Trophoblast cell (in vitro differentiated cells and primary cell): ENCODE measurements at regions not wholly inside any gene's neighbourhood (a gene's known extent, or its start where the extent isn't known, plus 50 kb on each side); places are given as distances from the start of the nearest gene placed in this dataset.

Source experiments
- DNase-seq, 2 donors: peaks; one replicate each; pipeline ENCODE4 v3.0.0-alpha.2; 2016
- H2AFZ ChIP-seq: 2 replicates; pipeline ENCODE4 v1.6.1; 2013; ENCODE audit warnings: low read length, moderate library complexity, mild to moderate bottlenecking; ENCODE audit not compliant: insufficient read depth, poor library complexity
- H2AK5ac ChIP-seq: 2 replicates; pipeline ENCODE4 v1.6.1; 2013; ENCODE audit warnings: mild to moderate bottlenecking, low read length
- H2BK120ac ChIP-seq: 2 replicates; pipeline ENCODE4 v1.6.1; 2013; ENCODE audit warnings: low read length, mild to moderate bottlenecking, moderate library complexity; ENCODE audit not compliant: insufficient read depth, poor library complexity
- H2BK12ac ChIP-seq: 2 replicates; pipeline ENCODE4 v1.6.1; 2013; ENCODE audit warnings: mild to moderate bottlenecking, low read length, moderate library complexity
- H2BK5ac ChIP-seq: 2 replicates; pipeline ENCODE4 v1.6.1; 2013; ENCODE audit warnings: low read length, low read depth, moderate library complexity, mild to moderate bottlenecking; ENCODE audit not compliant: poor library complexity
- H3K14ac ChIP-seq: 2 replicates; pipeline ENCODE4 v1.6.1; 2013; ENCODE audit warnings: mild to moderate bottlenecking, low read length
- H3K18ac ChIP-seq: 2 replicates; pipeline ENCODE4 v1.6.1; 2013; ENCODE audit warnings: mild to moderate bottlenecking, low read length
- H3K23ac ChIP-seq: 2 replicates; pipeline ENCODE4 v1.6.1; 2013; ENCODE audit warnings: low read length
- H3K27ac ChIP-seq: 2 replicates; pipeline ENCODE4 v1.5.1; 2013; ENCODE audit warnings: low read depth, mild to moderate bottlenecking, inconsistent platforms, low read length, moderate library complexity
- H3K27me3 ChIP-seq: 2 replicates; pipeline ENCODE4 v1.6.1; 2013; ENCODE audit warnings: inconsistent platforms, mild to moderate bottlenecking, low read length, moderate library complexity; ENCODE audit not compliant: insufficient read depth
- H3K36me3 ChIP-seq, 2 experiments: 1 replicate in 1 of 2; 2 replicates in 1 of 2; pipeline ENCODE4 v1.6.1; 2013; ENCODE audit warnings: low read length in 2 of 2, mild to moderate bottlenecking in 2 of 2, moderate library complexity in 1 of 2; ENCODE audit not compliant: insufficient read depth in 2 of 2, control insufficient read depth in 1 of 2
- H3K4ac ChIP-seq: 2 replicates; pipeline ENCODE4 v1.6.1; 2013; ENCODE audit warnings: low read depth, mild to moderate bottlenecking, low read length, moderate library complexity
- H3K4me1 ChIP-seq, 2 experiments: 1 replicate in 1 of 2; 2 replicates in 1 of 2; pipeline ENCODE4 v1.6.1; 2013; ENCODE audit warnings: low read length in 2 of 2, mild to moderate bottlenecking in 2 of 2, moderate library complexity in 1 of 2; ENCODE audit not compliant: insufficient read depth in 2 of 2, control insufficient read depth in 1 of 2
- H3K4me2 ChIP-seq: 2 replicates; pipeline ENCODE4 v1.6.1; 2013; ENCODE audit warnings: inconsistent platforms, mild to moderate bottlenecking, low read length, moderate library complexity
- H3K4me3 ChIP-seq: 2 replicates; pipeline ENCODE4 v1.5.1; 2013; ENCODE audit warnings: mild to moderate bottlenecking, low read depth, low read length, inconsistent platforms
- H3K79me1 ChIP-seq: one replicate; pipeline ENCODE4 v1.6.1; 2013; ENCODE audit warnings: low read length
- H3K79me2 ChIP-seq: 2 replicates; pipeline ENCODE4 v1.6.1; 2013; ENCODE audit warnings: low read length, mild to moderate bottlenecking; ENCODE audit not compliant: control insufficient read depth, insufficient read depth, poor library complexity
- H3K9ac ChIP-seq: 2 replicates; pipeline ENCODE4 v1.6.1; 2013; ENCODE audit warnings: mild to moderate bottlenecking, low read length
- H3K9me3 ChIP-seq: 2 replicates; pipeline ENCODE4 v1.6.1; 2013; ENCODE audit warnings: low read depth, mild to moderate bottlenecking, control low read depth, inconsistent platforms, low read length; ENCODE audit not compliant: insufficient read depth
- H4K12ac ChIP-seq: 2 replicates; pipeline ENCODE4 v1.6.1; 2013; ENCODE audit warnings: low read depth, mild to moderate bottlenecking, low read length, moderate library complexity
- H4K8ac ChIP-seq: 2 replicates; pipeline ENCODE4 v1.6.1; 2013; ENCODE audit warnings: low read depth, mild to moderate bottlenecking, low read length, moderate library complexity
- H4K91ac ChIP-seq: one replicate; pipeline ENCODE4 v1.6.1; 2013; ENCODE audit warnings: low read depth, mild to moderate bottlenecking, low read length, moderate library complexity
- WGBS: extraction: QIAGEN DNeasy Blood & Tissue Kit; methylation state at CpG from one replicate; pipeline ENCODE4 v1.1.7; 2013; ENCODE audit warnings: missing lambda C conversion rate; ENCODE audit not compliant: insufficient read length, insufficient coverage; ENCODE audit errors: extremely low coverage; 5-methylcytosine and 5-hydroxymethylcytosine counted together

DNA sequence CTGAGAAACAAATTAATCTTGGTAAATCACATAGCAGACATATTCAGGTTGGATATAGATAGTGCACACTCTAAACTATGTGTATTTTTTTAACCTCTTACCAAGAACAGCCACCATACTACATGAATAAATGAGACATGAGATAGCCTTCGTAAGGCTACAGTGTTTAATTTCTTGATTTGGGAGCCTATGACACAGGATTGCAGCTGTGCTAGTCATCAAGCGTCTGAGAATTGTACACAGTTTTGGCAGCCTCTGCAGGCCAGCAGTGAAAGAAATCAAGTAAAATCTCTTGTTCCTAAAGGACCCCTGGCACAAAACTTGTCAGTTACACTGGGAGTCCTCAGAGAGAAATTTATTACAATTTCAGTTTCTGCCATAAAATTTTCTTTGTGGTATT lies 236.1 kb downstream of the C12orf50 start:
- H3K18ac ChIP-seq: no peak overlapping the region
- no peak overlapping the region for H2BK5ac ChIP-seq
- no peak overlapping the region for H2BK12ac ChIP-seq
- H3K36me3 ChIP-seq: no peaks in the 10 kb centered on the region
- H3K14ac ChIP-seq: no peak overlapping the region
- H3K9ac ChIP-seq: no peak overlapping the region
- H3K4ac ChIP-seq: no peak overlapping the region
- H3K4me3 ChIP-seq: no peak overlapping the region
- peaks cover 0 to 2% of the 10 kb centered on the region in 2 experiments for H3K4me1 ChIP-seq
- H3K23ac ChIP-seq: no peak overlapping the region
- no CpG with 5 or more reads among the region's 2 CpGs for WGBS
- no peaks in the 10 kb centered on the region for H3K9me3 ChIP-seq
- no peak for DNase-seq
- H3K27ac ChIP-seq: no peak overlapping the region
- H3K27me3 ChIP-seq: no peaks in the 10 kb centered on the region
- H4K8ac ChIP-seq: no peak overlapping the region
- no peak overlapping the region for H4K91ac ChIP-seq
- H3K79me1 ChIP-seq: no peaks in the 10 kb centered on the region
- H3K79me2 ChIP-seq: no peaks in the 10 kb centered on the region
- H2BK120ac ChIP-seq: no peak overlapping the region
- H3K4me2 ChIP-seq: no peak overlapping the region
- no peak overlapping the region for H4K12ac ChIP-seq
- H2AFZ ChIP-seq: no peak overlapping the region
- no peak overlapping the region for H2AK5ac ChIP-seq

DNA sequence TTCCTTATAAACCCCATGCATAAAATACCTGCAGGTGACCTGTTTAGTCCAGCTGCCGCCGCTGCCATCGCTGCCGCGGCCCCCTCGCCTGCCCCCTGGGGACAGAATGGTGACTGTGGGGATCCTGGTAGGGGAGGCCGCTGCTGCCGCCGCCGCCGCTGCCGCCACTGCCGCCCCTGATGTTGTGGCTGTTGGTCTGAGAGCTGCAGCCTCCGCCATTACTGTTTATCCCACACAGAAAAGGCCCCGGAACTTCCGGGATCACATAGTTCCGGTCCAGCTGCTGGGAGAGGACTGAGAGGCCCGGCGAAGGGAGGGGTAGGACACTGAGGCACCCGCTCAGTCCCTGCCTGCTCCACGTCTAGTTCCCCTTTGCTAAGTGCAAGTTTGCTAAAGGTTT lies 244.9 kb downstream of the C12orf50 start:
- Histone ChIP-seq H4K12ac (no peak overlapping the region), H3K36me3 (no peaks in the 10 kb centered on the region), H3K27ac (no peak overlapping the region), H3K4ac (no peak overlapping the region), H3K4me2 (no peak overlapping the region), H3K4me3 (no peak overlapping the region), H3K14ac (no peak overlapping the region), H3K27me3 (no peaks in the 10 kb centered on the region), H4K8ac (peak overlapping the region; percentile 13), H2AFZ (no peak overlapping the region), H3K4me1 (peaks cover 13 to 17% of the 10 kb centered on the region in 2 experiments), H3K23ac (no peak overlapping the region), H2BK5ac (peak overlapping the region; percentile 9), H3K18ac (no peak overlapping the region), H4K91ac (no peak overlapping the region), H2BK12ac (peak overlapping the region; percentile 84), H3K9me3 (no peaks in the 10 kb centered on the region), H2BK120ac (peak overlapping the region; percentile 6), H3K79me1 (peaks cover 11% of the 10 kb centered on the region), H3K9ac (no peak overlapping the region), H3K79me2 (peaks cover 5% of the 10 kb centered on the region), H2AK5ac (no peak overlapping the region)
- no CpG with 5 or more reads among the region's 21 CpGs for WGBS
- DNase-seq: no peak

DNA sequence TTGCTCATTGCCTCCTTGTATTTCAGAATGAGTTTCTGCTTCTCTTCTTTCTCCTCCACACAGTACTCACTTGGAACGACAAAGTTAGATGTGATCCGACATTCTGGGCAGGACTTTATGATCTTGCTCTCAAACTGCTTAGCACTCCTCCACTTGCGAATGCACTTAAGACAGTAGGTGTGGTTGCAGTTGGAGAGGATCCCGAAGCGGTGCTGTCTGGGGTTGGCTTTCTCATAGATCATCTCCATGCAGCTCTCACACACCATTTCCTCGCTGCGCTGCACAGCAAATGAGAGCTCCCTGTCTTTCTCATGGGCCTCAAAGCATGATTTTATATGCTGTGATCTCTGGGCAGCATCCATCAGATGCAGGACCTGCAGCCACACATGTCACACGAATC lies 245.7 kb downstream of the C12orf50 start:
- Histone ChIP-seq H4K8ac (no peak overlapping the region), H3K4ac (no peak overlapping the region), H3K9me3 (no peaks in the 10 kb centered on the region), H3K27ac (no peak overlapping the region), H3K4me3 (no peak overlapping the region), H2BK120ac (no peak overlapping the region), H3K27me3 (no peaks in the 10 kb centered on the region), H3K9ac (no peak overlapping the region), H3K36me3 (no peaks in the 10 kb centered on the region), H3K4me2 (no peak overlapping the region), H4K12ac (no peak overlapping the region), H2AFZ (no peak overlapping the region), H4K91ac (peak overlapping the region; percentile 50), H3K79me1 (peaks cover 12% of the 10 kb centered on the region), H3K14ac (no peak overlapping the region), H3K4me1 (peaks cover 16 to 20% of the 10 kb centered on the region in 2 experiments), H2BK5ac (no peak overlapping the region), H3K79me2 (peaks cover 6% of the 10 kb centered on the region), H2AK5ac (no peak overlapping the region), H3K18ac (no peak overlapping the region), H2BK12ac (peak overlapping the region; percentile 36), H3K23ac (no peak overlapping the region)
- no peak for DNase-seq
- no CpG with 5 or more reads among the region's 8 CpGs for WGBS

DNA sequence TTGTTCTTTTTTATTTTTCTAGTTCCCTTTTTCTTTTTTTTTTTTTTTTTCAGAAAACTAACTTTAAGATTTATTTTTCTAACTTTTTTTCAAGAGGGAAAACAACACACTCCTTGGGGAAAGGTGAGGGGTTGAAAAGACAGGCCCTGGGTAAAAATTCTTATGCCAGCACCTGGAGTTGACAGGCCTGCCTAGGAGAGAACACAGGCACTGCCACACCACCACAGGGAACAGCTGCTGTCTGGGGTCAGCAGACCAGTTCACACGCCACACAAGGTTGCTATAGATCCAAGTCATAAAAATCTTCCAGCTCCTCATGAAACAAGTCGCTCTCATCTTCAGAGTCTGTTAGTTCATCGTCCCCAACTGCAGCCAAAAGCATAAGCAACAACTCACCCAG lies 246.4 kb downstream of the C12orf50 start:
- Histone ChIP-seq H3K79me1 (peaks cover 15% of the 10 kb centered on the region), H3K4ac (no peak overlapping the region), H3K4me1 (peaks cover 16 to 20% of the 10 kb centered on the region in 2 experiments), H3K18ac (no peak overlapping the region), H4K12ac (no peak overlapping the region), H4K8ac (no peak overlapping the region), H4K91ac (peak overlapping the region; percentile 50), H3K9ac (no peak overlapping the region), H3K4me3 (no peak overlapping the region), H3K14ac (no peak overlapping the region), H3K9me3 (no peaks in the 10 kb centered on the region), H2AK5ac (no peak overlapping the region), H3K27me3 (no peaks in the 10 kb centered on the region), H3K27ac (no peak overlapping the region), H3K79me2 (peaks cover 6% of the 10 kb centered on the region), H2AFZ (no peak overlapping the region), H2BK12ac (peak overlapping the region; percentile 17), H2BK120ac (no peak overlapping the region), H3K4me2 (no peak overlapping the region), H2BK5ac (no peak overlapping the region), H3K36me3 (no peaks in the 10 kb centered on the region), H3K23ac (no peak overlapping the region)
- no peak for DNase-seq
- no CpG with 5 or more reads among the region's 3 CpGs for WGBS
